ENCODE measurements at regions not wholly inside any gene's neighbourhood (a gene's known extent, or its start where the extent isn't known, plus 50 kb on each side); places are given as distances from the start of the nearest gene placed in this dataset.

GRCh38 chr11:98679673-98680072 lies 341.1 kb upstream of the CNTN5 start:
- H3K27ac ChIP-seq = no peak overlapping the region
- TF ChIP-seq CTCF (conservative IDR thresholded peaks at IDR 0.05) = no peak

- TF ChIP-seq CTCF (conservative IDR thresholded peaks at IDR 0.05) = no peak
- no peak overlapping the region for H3K27ac ChIP-seq
Measured at GRCh38 chr11:98701541-98701940, 319.2 kb upstream of the CNTN5 start.

GRCh38 chr11:98703779-98704556 lies 316.8 kb upstream of the CNTN5 start:
- TF ChIP-seq CTCF (conservative IDR thresholded peaks at IDR 0.05) = no peak
- H3K27ac ChIP-seq = no peak overlapping the region

GRCh38 chr11:98710026-98710425 lies 310.7 kb upstream of the CNTN5 start:
- H3K27ac ChIP-seq = no peak overlapping the region
- no peak for TF ChIP-seq CTCF (conservative IDR thresholded peaks at IDR 0.05)

- no peak overlapping the region for H3K27ac ChIP-seq
- no peak for TF ChIP-seq CTCF (conservative IDR thresholded peaks at IDR 0.05)
Measured at GRCh38 chr11:98710986-98711385, 309.8 kb upstream of the CNTN5 start.

GRCh38 chr11:98720951-98721350 lies 299.8 kb upstream of the CNTN5 start:
- no peak for TF ChIP-seq CTCF (conservative IDR thresholded peaks at IDR 0.05)
- H3K27ac ChIP-seq = no peak overlapping the region

- no peak for TF ChIP-seq CTCF (conservative IDR thresholded peaks at IDR 0.05)
- H3K27ac ChIP-seq = no peak overlapping the region
Measured at GRCh38 chr11:98725471-98725870, 295.3 kb upstream of the CNTN5 start.
